MM.1S (cell line): ENCODE measurements at regions not wholly inside any gene's neighbourhood (a gene's known extent, or its start where the extent isn't known, plus 50 kb on each side); places are given as distances from the start of the nearest gene placed in this dataset.

Source experiments
- EZH2 ChIP-seq: fragments of 300-600 bp; sonication (generic); optimal IDR thresholded peaks from 2 replicates; pipeline ENCODE3; 2017; ENCODE audit warnings: low read depth, mild to moderate bottlenecking, antibody characterized with exemption, low read length, mixed read lengths
- EZH2phosphoT487 ChIP-seq: fragments of 300-600 bp; sonication (generic); IDR thresholded peaks from 2 replicates; pipeline ENCODE4 v1.6.1; 2018; ENCODE audit warnings: antibody characterized with exemption, low read length
- TF ChIP-seq, protein P1 (sequence below): fragments of 300-600 bp; sonication (generic); IDR thresholded peaks from 2 replicates; pipeline ENCODE4 v1.5.1; 2016; ENCODE audit warnings: antibody characterized with exemption, low read length, mixed read lengths

DNA sequence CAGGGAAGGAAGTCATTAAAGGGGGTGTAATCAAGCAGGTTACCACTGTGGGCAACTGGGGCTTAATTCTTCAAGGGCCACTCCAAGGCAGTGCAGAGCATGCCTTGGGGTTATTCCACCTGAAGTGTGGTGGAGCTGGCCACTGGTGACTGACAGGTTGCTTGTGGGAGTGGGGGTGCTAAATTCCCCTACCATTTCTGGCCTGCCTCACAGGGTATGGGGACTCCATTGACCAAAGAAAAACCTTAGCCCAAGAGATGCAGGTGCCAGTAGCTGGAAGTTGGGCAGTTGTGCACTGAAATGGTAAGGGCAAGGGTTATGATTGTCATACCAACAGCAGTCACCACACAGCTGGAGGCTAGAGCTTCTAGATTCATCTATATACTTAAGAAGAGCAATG lies 93.4 kb downstream of the ZNF621 start:
- TF ChIP-seq, protein P1, sequence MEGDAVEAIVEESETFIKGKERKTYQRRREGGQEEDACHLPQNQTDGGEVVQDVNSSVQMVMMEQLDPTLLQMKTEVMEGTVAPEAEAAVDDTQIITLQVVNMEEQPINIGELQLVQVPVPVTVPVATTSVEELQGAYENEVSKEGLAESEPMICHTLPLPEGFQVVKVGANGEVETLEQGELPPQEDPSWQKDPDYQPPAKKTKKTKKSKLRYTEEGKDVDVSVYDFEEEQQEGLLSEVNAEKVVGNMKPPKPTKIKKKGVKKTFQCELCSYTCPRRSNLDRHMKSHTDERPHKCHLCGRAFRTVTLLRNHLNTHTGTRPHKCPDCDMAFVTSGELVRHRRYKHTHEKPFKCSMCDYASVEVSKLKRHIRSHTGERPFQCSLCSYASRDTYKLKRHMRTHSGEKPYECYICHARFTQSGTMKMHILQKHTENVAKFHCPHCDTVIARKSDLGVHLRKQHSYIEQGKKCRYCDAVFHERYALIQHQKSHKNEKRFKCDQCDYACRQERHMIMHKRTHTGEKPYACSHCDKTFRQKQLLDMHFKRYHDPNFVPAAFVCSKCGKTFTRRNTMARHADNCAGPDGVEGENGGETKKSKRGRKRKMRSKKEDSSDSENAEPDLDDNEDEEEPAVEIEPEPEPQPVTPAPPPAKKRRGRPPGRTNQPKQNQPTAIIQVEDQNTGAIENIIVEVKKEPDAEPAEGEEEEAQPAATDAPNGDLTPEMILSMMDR, result no peak
- TF ChIP-seq EZH2 (no peak), EZH2phosphoT487 (no peak)
